CD4-positive, alpha-beta T cell (primary cell): ENCODE measurements at regions not wholly inside any gene's neighbourhood (a gene's known extent, or its start where the extent isn't known, plus 50 kb on each side); places are given as distances from the start of the nearest gene placed in this dataset.

ENCODE experiments used
- ATAC-seq: fragments of 200-7000 bp; cut with Tn5 transposase; one replicate; pipeline ENCODE4 v1.10.0; 2022; ENCODE audit warnings: mild to moderate bottlenecking; ENCODE audit not compliant: poor library complexity
- CTCF ChIA-PET: fragments of 350-600 bp; sonication (Branson Sonifier 250); formaldehyde crosslinking; loops from one replicate; lab custom pipeline; 2021; ENCODE audit warnings: antibody characterized with exemption, inconsistent platforms; lab: Charles Lee
- POLR2A ChIA-PET: fragments of 350-600 bp; sonication (Branson Sonifier 250); formaldehyde crosslinking; loops from one replicate; lab custom pipeline; 2021; ENCODE audit warnings: antibody characterized with exemption, inconsistent platforms; lab: Charles Lee
- DNase-seq, 14 experiments: peaks; one replicate each; pipeline ENCODE4 v3.0.0-alpha.2; 2013 to 2020; ENCODE audit warnings: mixed read lengths in 2 of 14
- H3K27ac ChIP-seq, 2 donors: one replicate each; pipeline versions ENCODE4 v1.5.1 to v1.7.0; 2013; ENCODE audit warnings: low read length in 2 of 2, low read depth in 1 of 2, mild to moderate bottlenecking in 1 of 2
- H3K27me3 ChIP-seq, 2 experiments: 1 replicate in 1 of 2; 2 replicates in 1 of 2; pipeline versions ENCODE4 v1.6.1 to v1.7.0; 2013; ENCODE audit warnings: low read length in 2 of 2, control low read depth in 1 of 2, mild to moderate bottlenecking in 1 of 2, moderate library complexity in 1 of 2; ENCODE audit not compliant: insufficient read depth in 2 of 2, control insufficient read depth in 1 of 2
- H3K36me3 ChIP-seq: one replicate; pipeline ENCODE4 v1.6.1; 2013; ENCODE audit warnings: low read length, control low read depth; ENCODE audit not compliant: insufficient read depth
- H3K4me1 ChIP-seq: one replicate; pipeline ENCODE4 v1.6.1; 2013; ENCODE audit warnings: low read length, control low read depth; ENCODE audit not compliant: insufficient read depth
- H3K4me3 ChIP-seq: one replicate; pipeline ENCODE4 v1.5.1; 2013; ENCODE audit warnings: mild to moderate bottlenecking, low read length, moderate library complexity
- H3K9me3 ChIP-seq, 2 experiments: 1 replicate in 1 of 2; 2 replicates in 1 of 2; pipeline versions ENCODE4 v1.6.1 to v1.7.0; 2013; ENCODE audit warnings: low read length in 2 of 2, mild to moderate bottlenecking in 2 of 2, control low read depth in 1 of 2, moderate library complexity in 1 of 2; ENCODE audit not compliant: control insufficient read depth in 1 of 2, insufficient read depth in 1 of 2
- H3K27ac Mint-ChIP-seq: one replicate; pipeline ENCODE4 v1.8.0; 2020; ENCODE audit warnings: mixed read lengths
- H3K27me3 Mint-ChIP-seq: one replicate; pipeline ENCODE4 v1.8.0; 2021; ENCODE audit warnings: mixed read lengths
- H3K36me3 Mint-ChIP-seq: one replicate; pipeline ENCODE4 v1.8.0; 2021; ENCODE audit warnings: low read depth, mixed read lengths
- H3K4me1 Mint-ChIP-seq: one replicate; pipeline ENCODE4 v1.8.0; 2021; ENCODE audit warnings: low read depth, mixed read lengths
- H3K4me3 Mint-ChIP-seq: one replicate; pipeline ENCODE4 v1.8.0; 2020; ENCODE audit warnings: mild to moderate bottlenecking, mixed read lengths
- H3K9me3 Mint-ChIP-seq: one replicate; pipeline ENCODE4 v1.8.0; 2020; ENCODE audit warnings: mixed read lengths
- intact Hi-C, 2 experiments: fragments of 100-400 bp; cut with DNase I in 1 of 2; cut with micrococcal nuclease in 1 of 2; formaldehyde crosslinking; loops; one replicate each; pipeline versions ENCODE4 v1.15.1 to v1.9.0; 2023 to 2025; cut with DNase I, micrococcal nuclease
- TF ChIP-seq, protein P1 (sequence below): fragments of 200-600 bp; IDR thresholded peaks from one replicate; pipeline ENCODE4 v1.8.0; 2022; ENCODE audit warnings: antibody characterized with exemption, mild to moderate bottlenecking

DNA sequence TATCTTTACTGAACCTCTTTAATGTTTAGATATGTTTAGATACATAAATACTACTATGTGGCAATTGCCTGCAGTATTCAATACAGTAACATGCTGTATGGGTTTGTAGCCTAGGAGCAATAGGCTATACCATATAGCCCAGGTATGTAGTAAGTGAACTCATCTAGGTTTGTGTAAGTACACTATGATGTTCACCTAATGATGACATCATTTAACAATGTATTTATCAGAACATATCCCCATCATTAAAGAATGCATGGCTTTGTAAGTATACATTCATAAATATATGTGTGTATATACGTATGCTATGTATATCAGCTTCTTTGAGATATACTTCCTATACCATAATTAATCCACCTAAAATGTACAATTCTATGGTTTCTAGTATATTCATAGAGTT lies 631.2 kb upstream of the MAN1A1 start:
- H3K27ac ChIP-seq, result no peak overlapping the region
- no peaks in the 10 kb centered on the region for H3K9me3 Mint-ChIP-seq
- ChIA-PET CTCF (no interaction called here), POLR2A (no interaction called here)
- no peaks in the 10 kb centered on the region for H3K27me3 Mint-ChIP-seq
- ATAC-seq (no peak), DNase-seq (no peak)
- H3K4me1 ChIP-seq, result no peaks in the 10 kb centered on the region
- no peaks in the 10 kb centered on the region for H3K27me3 ChIP-seq
- no peak overlapping the region for H3K4me3 Mint-ChIP-seq
- TF ChIP-seq, protein P1, sequence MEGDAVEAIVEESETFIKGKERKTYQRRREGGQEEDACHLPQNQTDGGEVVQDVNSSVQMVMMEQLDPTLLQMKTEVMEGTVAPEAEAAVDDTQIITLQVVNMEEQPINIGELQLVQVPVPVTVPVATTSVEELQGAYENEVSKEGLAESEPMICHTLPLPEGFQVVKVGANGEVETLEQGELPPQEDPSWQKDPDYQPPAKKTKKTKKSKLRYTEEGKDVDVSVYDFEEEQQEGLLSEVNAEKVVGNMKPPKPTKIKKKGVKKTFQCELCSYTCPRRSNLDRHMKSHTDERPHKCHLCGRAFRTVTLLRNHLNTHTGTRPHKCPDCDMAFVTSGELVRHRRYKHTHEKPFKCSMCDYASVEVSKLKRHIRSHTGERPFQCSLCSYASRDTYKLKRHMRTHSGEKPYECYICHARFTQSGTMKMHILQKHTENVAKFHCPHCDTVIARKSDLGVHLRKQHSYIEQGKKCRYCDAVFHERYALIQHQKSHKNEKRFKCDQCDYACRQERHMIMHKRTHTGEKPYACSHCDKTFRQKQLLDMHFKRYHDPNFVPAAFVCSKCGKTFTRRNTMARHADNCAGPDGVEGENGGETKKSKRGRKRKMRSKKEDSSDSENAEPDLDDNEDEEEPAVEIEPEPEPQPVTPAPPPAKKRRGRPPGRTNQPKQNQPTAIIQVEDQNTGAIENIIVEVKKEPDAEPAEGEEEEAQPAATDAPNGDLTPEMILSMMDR, result no peak
- no peaks in the 10 kb centered on the region for H3K36me3 Mint-ChIP-seq
- no peaks in the 10 kb centered on the region for H3K36me3 ChIP-seq
- intact Hi-C loops, result no loop called here
- no peaks in the 10 kb centered on the region for H3K4me1 Mint-ChIP-seq
- no peak overlapping the region for H3K27ac Mint-ChIP-seq
- no peaks in the 10 kb centered on the region for H3K9me3 ChIP-seq
- no peak overlapping the region for H3K4me3 ChIP-seq

DNA sequence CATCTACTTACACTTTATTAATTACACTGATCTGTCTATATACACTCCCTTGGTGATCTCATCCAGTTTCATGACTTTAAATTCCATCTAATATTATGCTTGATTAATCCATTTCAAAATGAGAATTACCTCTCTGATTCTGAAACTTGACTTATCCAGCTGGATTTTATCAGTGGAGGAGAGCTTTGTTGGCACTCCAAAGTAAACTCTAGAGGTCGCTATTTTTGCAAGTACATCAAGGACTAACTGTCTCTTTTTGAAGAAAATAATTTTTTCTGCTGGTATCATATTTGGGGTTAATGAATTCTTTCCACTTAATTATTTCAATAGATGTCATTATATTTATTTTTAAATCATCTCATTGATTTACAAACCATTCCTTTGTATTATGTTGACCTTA lies 630.3 kb upstream of the MAN1A1 start:
- no peak for ATAC-seq
- ChIA-PET CTCF (no interaction called here), POLR2A (no interaction called here)

DNA sequence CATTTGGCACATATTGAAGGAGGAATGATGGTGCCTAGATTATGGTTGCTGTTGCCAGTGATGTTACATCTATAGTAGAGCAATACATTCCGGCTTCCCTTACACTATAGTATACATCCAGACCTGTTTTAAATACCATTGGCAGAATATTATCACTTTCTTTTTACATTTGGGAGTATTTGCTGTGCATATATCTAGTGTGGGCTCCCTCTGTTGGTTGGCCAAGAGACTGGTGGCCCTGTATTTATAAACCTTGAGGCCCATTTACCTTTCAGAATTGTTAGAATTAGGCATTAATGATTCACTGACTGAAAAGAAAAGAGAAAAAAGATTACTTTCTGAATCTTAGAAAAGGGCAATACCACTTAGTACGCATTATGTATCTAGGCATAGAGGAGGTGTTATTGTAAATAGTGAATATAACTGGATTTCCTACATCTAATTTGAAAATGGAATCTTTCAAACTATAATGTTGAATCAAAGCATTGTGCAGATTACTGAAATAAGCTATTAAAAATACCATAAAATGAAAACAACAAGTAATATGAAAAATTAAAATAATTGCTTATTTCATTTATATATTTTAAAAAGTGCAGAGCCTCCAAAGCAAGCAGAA lies 628.8 kb upstream of the MAN1A1 start:
- Histone ChIP-seq H3K4me1 (no peaks in the 10 kb centered on the region), H3K4me3 (no peak overlapping the region), H3K27me3 (no peaks in the 10 kb centered on the region), H3K27ac (no peak overlapping the region), H3K36me3 (no peaks in the 10 kb centered on the region), H3K9me3 (no peaks in the 10 kb centered on the region)
- H3K36me3 Mint-ChIP-seq, result no peaks in the 10 kb centered on the region
- TF ChIP-seq, protein P1, result no peak
- intact Hi-C loops, result loop anchor here (5.0 to 10.0 kb wide), 2 partner anchors 641 to 644 kb away; no protein-coding TSS in a partner anchor
- ChIA-PET POLR2A (no interaction called here), CTCF (no interaction called here)
- H3K9me3 Mint-ChIP-seq, result no peaks in the 10 kb centered on the region
- DNase-seq, result peak in 3 of 14 experiments; percentile 8 to 19 (median 12)
- H3K4me1 Mint-ChIP-seq, result no peaks in the 10 kb centered on the region
- H3K27me3 Mint-ChIP-seq, result no peaks in the 10 kb centered on the region
- H3K27ac Mint-ChIP-seq, result no peak overlapping the region
- no peak overlapping the region for H3K4me3 Mint-ChIP-seq
- no peak for ATAC-seq

More for the DNA sequence above, 630.3 kb upstream of the MAN1A1 start:
- Mint-ChIP-seq H3K27me3 (no peaks in the 10 kb centered on the region), H3K4me1 (no peaks in the 10 kb centered on the region), H3K4me3 (no peak overlapping the region), H3K9me3 (no peaks in the 10 kb centered on the region), H3K27ac (no peak overlapping the region), H3K36me3 (no peaks in the 10 kb centered on the region)
- H3K9me3 ChIP-seq, result no peaks in the 10 kb centered on the region
- H3K27ac ChIP-seq, result no peak overlapping the region
- H3K36me3 ChIP-seq, result no peaks in the 10 kb centered on the region
- TF ChIP-seq, protein P1, result no peak
- H3K4me1 ChIP-seq, result no peaks in the 10 kb centered on the region
- no peak for DNase-seq
- intact Hi-C loops, result loop anchor here (5.0 to 10.0 kb wide), 2 partner anchors 643 to 645 kb away; no protein-coding TSS in a partner anchor
- H3K27me3 ChIP-seq, result no peaks in the 10 kb centered on the region
- no peak overlapping the region for H3K4me3 ChIP-seq
